Left ventricle myocardium inferior (tissue), 1 donor: ENCODE measurements at regions not wholly inside any gene's neighbourhood (a gene's known extent, or its start where the extent isn't known, plus 50 kb on each side); places are given as distances from the start of the nearest gene placed in this dataset.

ENCODE experiments used
- DNase-seq: peaks from one replicate; pipeline ENCODE4 v3.0.0-alpha.2; 2020
- H3K27ac ChIP-seq: fragments of 200-600 bp; replicated peaks from 2 replicates; pipeline ENCODE4 v1.8.0; 2021
- H3K27me3 ChIP-seq: fragments of 200-600 bp; 2 replicates; pipeline ENCODE4 v1.8.0; 2021; ENCODE audit warnings: low read depth
- H3K36me3 ChIP-seq: fragments of 200-600 bp; 2 replicates; pipeline ENCODE4 v1.8.0; 2021
- H3K4me1 ChIP-seq: fragments of 200-600 bp; 2 replicates; pipeline ENCODE4 v1.8.0; 2021
- H3K4me3 ChIP-seq: fragments of 200-600 bp; 2 replicates; pipeline ENCODE4 v1.8.0; 2021; ENCODE audit warnings: mild to moderate bottlenecking, moderate library complexity
- H3K9me3 ChIP-seq: fragments of 200-600 bp; replicated peaks from 2 replicates; pipeline ENCODE4 v1.8.0; 2021
- CTCF ChIP-seq: fragments of 200-600 bp; IDR thresholded peaks from 2 replicates; pipeline ENCODE4 v1.8.0; 2021; ENCODE audit warnings: antibody characterized with exemption, mild to moderate bottlenecking, borderline replicate concordance
- intact Hi-C: fragments of 100-400 bp; cut with micrococcal nuclease; formaldehyde crosslinking; loops from one replicate; pipeline ENCODE4 v1.11.0; 2022
- donor health status: DM: no; HTN: yes; CAD: no; lungs with severe emphysema.

- no peak for DNase-seq
- Histone ChIP-seq H3K27ac (no peak overlapping the region), H3K9me3 (peaks cover 26% of the 10 kb centered on the region), H3K36me3 (no peaks in the 10 kb centered on the region), H3K27me3 (no peaks in the 10 kb centered on the region), H3K4me1 (no peaks in the 10 kb centered on the region), H3K4me3 (no peak overlapping the region)
- intact Hi-C loops = no loop called here
- no peak for TF ChIP-seq CTCF
Observed at GRCh38 chr14:42569227-42569626, 962.6 kb downstream of the LRFN5 start.

- TF ChIP-seq CTCF = no peak
- Histone ChIP-seq H3K9me3 (peaks cover 11% of the 10 kb centered on the region), H3K27ac (no peak overlapping the region), H3K4me3 (no peak overlapping the region), H3K4me1 (no peaks in the 10 kb centered on the region), H3K27me3 (no peaks in the 10 kb centered on the region), H3K36me3 (no peaks in the 10 kb centered on the region)
- intact Hi-C loops = no loop called here
- no peak for DNase-seq
Observed at GRCh38 chr14:42565556-42565955, 958.9 kb downstream of the LRFN5 start.

GRCh38 chr14:42563313-42563712, 956.6 kb downstream of the LRFN5 start:
- no peaks in the 10 kb centered on the region for H3K27me3 ChIP-seq
- TF ChIP-seq CTCF = no peak

GRCh38 chr14:42556551-42556950, 949.9 kb downstream of the LRFN5 start:
- H3K27me3 ChIP-seq = no peaks in the 10 kb centered on the region
- H3K4me3 ChIP-seq = no peak overlapping the region
- H3K4me1 ChIP-seq = peaks cover 3% of the 10 kb centered on the region
- intact Hi-C loops = no loop called here
- TF ChIP-seq CTCF = no peak
- no peak for DNase-seq
- no peaks in the 10 kb centered on the region for H3K36me3 ChIP-seq
- H3K27ac ChIP-seq = peak overlapping the region; percentile 55
- H3K9me3 ChIP-seq = peaks cover 3% of the 10 kb centered on the region

More at GRCh38 chr14:42563313-42563712, 956.6 kb downstream of the LRFN5 start:
- Histone ChIP-seq H3K9me3 (peaks cover 8% of the 10 kb centered on the region), H3K4me1 (no peaks in the 10 kb centered on the region), H3K27ac (no peak overlapping the region), H3K36me3 (no peaks in the 10 kb centered on the region), H3K4me3 (no peak overlapping the region)
- intact Hi-C loops = no loop called here
- no peak for DNase-seq

- intact Hi-C loops = no loop called here
- H3K27ac ChIP-seq = peak overlapping the region; percentile 55
- TF ChIP-seq CTCF = no peak
- no peaks in the 10 kb centered on the region for H3K27me3 ChIP-seq
- peaks cover 3% of the 10 kb centered on the region for H3K9me3 ChIP-seq
- DNase-seq = no peak
- H3K4me1 ChIP-seq = peaks cover 3% of the 10 kb centered on the region
- no peaks in the 10 kb centered on the region for H3K36me3 ChIP-seq
- no peak overlapping the region for H3K4me3 ChIP-seq
Observed at GRCh38 chr14:42555365-42555764, 948.7 kb downstream of the LRFN5 start.

GRCh38 chr14:42554091-42554490, 947.4 kb downstream of the LRFN5 start:
- H3K9me3 ChIP-seq = no peaks in the 10 kb centered on the region
- intact Hi-C loops = no loop called here
- H3K27me3 ChIP-seq = no peaks in the 10 kb centered on the region
- peaks cover 12% of the 10 kb centered on the region for H3K4me1 ChIP-seq
- no peak overlapping the region for H3K27ac ChIP-seq
- H3K4me3 ChIP-seq = no peak overlapping the region
- DNase-seq = no peak
- no peak for TF ChIP-seq CTCF
- no peaks in the 10 kb centered on the region for H3K36me3 ChIP-seq
